Natural killer cell (primary cell): ENCODE measurements at regions not wholly inside any gene's neighbourhood (a gene's known extent, or its start where the extent isn't known, plus 50 kb on each side); places are given as distances from the start of the nearest gene placed in this dataset.

Experiments
- ATAC-seq, 3 donors: fragments of 150-1000 bp in 2 of 3; fragments of 200-7000 bp in 1 of 3; cut with Tn5 transposase; 1 replicate in 1 of 3; 2 replicates in 2 of 3; pipeline ENCODE4 v1.10.0; 2021; ENCODE audit warnings: mild to moderate bottlenecking in 2 of 3, moderate library complexity in 2 of 3
- DNase-seq, 2 donors: peaks; one replicate each; pipeline versions ENCODE4 v3.0.0 to v3.0.0-alpha.2; 2013 to 2021; ENCODE audit warnings: mixed read lengths in 1 of 2
- H3K27ac ChIP-seq: one replicate; pipeline ENCODE4 v1.5.1; 2013; ENCODE audit warnings: mild to moderate bottlenecking, low read length
- H3K27me3 ChIP-seq: one replicate; pipeline ENCODE4 v1.6.1; 2013; ENCODE audit warnings: low read length; ENCODE audit not compliant: control insufficient read depth, insufficient read depth
- H3K36me3 ChIP-seq: one replicate; pipeline ENCODE4 v1.6.1; 2013; ENCODE audit warnings: low read length; ENCODE audit not compliant: control insufficient read depth, insufficient read depth
- H3K4me1 ChIP-seq: one replicate; pipeline ENCODE4 v1.6.1; 2013; ENCODE audit warnings: low read length; ENCODE audit not compliant: control insufficient read depth, insufficient read depth
- H3K4me3 ChIP-seq: one replicate; pipeline ENCODE4 v1.5.1; 2013; ENCODE audit warnings: low read length
- H3K9me3 ChIP-seq: one replicate; pipeline ENCODE4 v1.6.1; 2013; ENCODE audit warnings: low read length; ENCODE audit not compliant: control insufficient read depth, insufficient read depth
- H3K27ac Mint-ChIP-seq, 2 donors: one replicate each; pipeline ENCODE4 v1.8.0; 2022; ENCODE audit warnings: mild to moderate bottlenecking in 2 of 2, mixed read lengths in 2 of 2, moderate library complexity in 1 of 2
- H3K27me3 Mint-ChIP-seq, 2 donors: one replicate each; pipeline ENCODE4 v1.8.0; 2022; ENCODE audit warnings: low read depth in 2 of 2, mixed read lengths in 2 of 2
- H3K36me3 Mint-ChIP-seq: one replicate; pipeline ENCODE4 v1.8.0; 2022; ENCODE audit warnings: mixed read lengths
- H3K4me1 Mint-ChIP-seq, 2 donors: one replicate each; pipeline ENCODE4 v1.8.0; 2022; ENCODE audit warnings: mixed read lengths in 2 of 2
- H3K4me3 Mint-ChIP-seq: one replicate; pipeline ENCODE4 v1.8.0; 2022; ENCODE audit warnings: mild to moderate bottlenecking, moderate library complexity, mixed read lengths
- H3K9me3 Mint-ChIP-seq, 2 donors: one replicate each; pipeline ENCODE4 v1.8.0; 2022; ENCODE audit warnings: mixed read lengths in 2 of 2
- CTCF ChIP-seq: fragments of 200-600 bp; IDR thresholded peaks from one replicate; pipeline ENCODE4 v1.8.0; 2022; ENCODE audit warnings: antibody characterized with exemption
- WGBS: methylation state at CpG from one replicate; pipeline ENCODE4 v1.1.7; 2013; ENCODE audit warnings: missing lambda C conversion rate; ENCODE audit not compliant: insufficient coverage; 5-methylcytosine and 5-hydroxymethylcytosine counted together
- intact Hi-C: fragments of 100-400 bp; cut with micrococcal nuclease; formaldehyde crosslinking; loops from one replicate; pipeline ENCODE4 v1.14.2; 2022

- ATAC-seq, result no peak
- no CpG with 5 or more reads among the region's 3 CpGs for WGBS
- Histone ChIP-seq H3K4me1 (peaks cover 3% of the 10 kb centered on the region), H3K27me3 (no peaks in the 10 kb centered on the region), H3K9me3 (no peaks in the 10 kb centered on the region), H3K4me3 (no peak overlapping the region), H3K27ac (no peak overlapping the region), H3K36me3 (no peaks in the 10 kb centered on the region)
- Mint-ChIP-seq H3K27ac (no peak overlapping the region), H3K4me3 (no peak overlapping the region), H3K4me1 (peaks cover 2 to 10% of the 10 kb centered on the region in 2 donors), H3K36me3 (no peaks in the 10 kb centered on the region), H3K9me3 (no peaks in the 10 kb centered on the region), H3K27me3 (peaks cover 0 to 11% of the 10 kb centered on the region in 2 donors)
- no peak for TF ChIP-seq CTCF
- intact Hi-C loops, result no loop called here
- DNase-seq, result no peak
Measured at GRCh38 chrX:131836161-131836560, 186.9 kb upstream of the STK26 start.

- H3K4me3 ChIP-seq, result no peak overlapping the region
- H3K36me3 ChIP-seq, result no peaks in the 10 kb centered on the region
- H3K9me3 Mint-ChIP-seq, result no peaks in the 10 kb centered on the region
- H3K4me1 ChIP-seq, result peaks cover 7% of the 10 kb centered on the region
- no peaks in the 10 kb centered on the region for H3K9me3 ChIP-seq
- H3K36me3 Mint-ChIP-seq, result no peaks in the 10 kb centered on the region
- ATAC-seq (no peak), DNase-seq (no peak)
- H3K4me3 Mint-ChIP-seq, result no peak overlapping the region
- H3K27ac Mint-ChIP-seq, result no peak overlapping the region
- no peak overlapping the region for H3K27ac ChIP-seq
- H3K27me3 Mint-ChIP-seq, result peaks cover 0 to 11% of the 10 kb centered on the region in 2 donors
- peaks cover 0 to 7% of the 10 kb centered on the region in 2 donors for H3K4me1 Mint-ChIP-seq
- no peak for TF ChIP-seq CTCF
- H3K27me3 ChIP-seq, result no peaks in the 10 kb centered on the region
- intact Hi-C loops, result no loop called here
Measured at GRCh38 chrX:131837325-131837724, 185.8 kb upstream of the STK26 start.

- peaks cover 0 to 32% of the 10 kb centered on the region in 2 donors for H3K27me3 Mint-ChIP-seq
- no peak overlapping the region for H3K4me3 ChIP-seq
- 68% methylated on average over 21 of the region's 24 CpGs for whole genome bisulfite sequencing
- no peak for ATAC-seq
- intact Hi-C loops, result loop anchor here (2.0 to 5.0 kb wide), 2 partner anchors 774 to 791 kb away; no protein-coding TSS in a partner anchor
- H3K4me1 ChIP-seq, result peaks cover 7% of the 10 kb centered on the region
- H3K9me3 Mint-ChIP-seq, result no peaks in the 10 kb centered on the region
- no peak for TF ChIP-seq CTCF
- H3K27ac Mint-ChIP-seq, result no peak overlapping the region
- peaks cover 0 to 7% of the 10 kb centered on the region in 2 donors for H3K4me1 Mint-ChIP-seq
- DNase-seq, result no peak
- H3K36me3 ChIP-seq, result no peaks in the 10 kb centered on the region
- no peak overlapping the region for H3K27ac ChIP-seq
- no peaks in the 10 kb centered on the region for H3K9me3 ChIP-seq
- H3K4me3 Mint-ChIP-seq, result no peak overlapping the region
- no peaks in the 10 kb centered on the region for H3K27me3 ChIP-seq
- no peaks in the 10 kb centered on the region for H3K36me3 Mint-ChIP-seq
Measured at GRCh38 chrX:131840799-131841495, 182.2 kb upstream of the STK26 start.
